ENCODE measurements at regions not wholly inside any gene's neighbourhood (a gene's known extent, or its start where the extent isn't known, plus 50 kb on each side); places are given as distances from the start of the nearest gene placed in this dataset.
"Not testable (repeated sequence)": the region's sequence is repeated elsewhere in the genome, so short reads cannot be mapped to it uniquely, and the experiment has no call there.

- DNase-seq (ENCODE audit: low read depth), result no peak
Measured at GRCh38 chr6:22147921-22148776, 148.7 kb downstream of the PRL start.

DNA sequence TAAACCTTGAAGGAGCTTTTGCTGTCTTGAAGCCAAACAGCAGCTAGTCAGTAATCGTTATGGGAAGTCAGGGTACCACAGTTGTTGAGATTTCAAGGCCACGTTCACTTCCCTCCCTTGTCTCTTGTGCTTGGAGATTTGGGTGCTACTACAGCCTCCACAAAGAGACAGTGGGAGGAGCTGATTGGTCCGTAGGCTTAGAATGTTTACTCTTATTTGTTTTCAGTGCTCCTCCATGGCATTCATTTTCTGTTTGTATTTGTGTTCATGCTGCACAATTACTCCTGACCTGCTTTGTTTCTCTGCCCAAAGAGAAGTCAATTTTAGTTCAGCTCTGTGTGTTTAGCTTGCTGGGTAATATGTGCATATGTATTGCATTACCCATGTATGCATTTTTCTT lies 147.7 kb downstream of the PRL start:
- no peak for DNase-seq (ENCODE audit: low read depth)

DNA sequence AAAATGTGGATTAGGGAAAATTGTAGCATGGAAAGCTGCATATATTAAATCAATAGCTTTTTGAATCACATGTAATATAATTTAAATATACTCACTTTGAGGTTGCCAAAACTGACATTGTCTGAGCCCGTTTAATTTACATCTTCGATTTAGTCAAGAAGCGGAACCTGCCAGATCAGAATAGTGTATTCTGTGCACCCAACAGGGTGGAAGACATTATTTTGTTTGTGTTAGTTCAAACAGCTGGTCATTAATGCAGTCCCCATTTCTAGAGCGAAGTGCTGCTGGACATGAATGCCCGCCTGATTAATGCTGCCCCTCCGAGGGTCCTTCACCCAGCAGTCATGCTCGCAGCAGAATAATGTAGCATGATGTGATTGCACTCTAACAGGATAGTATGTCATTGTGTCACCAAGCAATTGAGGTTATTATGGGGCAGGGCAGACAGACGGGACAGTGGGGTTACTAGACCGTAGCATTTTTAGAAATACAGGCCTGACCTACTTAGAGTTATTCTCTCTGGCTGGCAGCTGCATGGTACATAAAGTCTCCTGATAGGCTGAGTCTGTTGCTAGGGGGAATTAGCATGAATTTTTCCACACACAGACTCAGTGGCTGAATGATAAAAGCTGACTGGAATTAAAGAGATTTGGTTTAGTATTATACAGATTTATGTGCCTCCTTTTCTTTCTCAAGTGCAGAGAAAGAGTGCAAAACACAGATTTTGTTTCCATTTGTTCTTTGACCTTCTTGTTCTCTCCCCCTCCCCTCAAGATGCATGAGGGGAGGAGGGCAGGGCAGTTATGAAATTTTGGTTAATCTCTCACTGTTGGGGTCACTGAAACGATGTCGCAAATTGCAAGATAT lies 147.1 kb downstream of the PRL start:
- no peak for DNase-seq (ENCODE audit: low read depth)

- DNase-seq (ENCODE audit: low read depth), result no peak
Measured at GRCh38 chr6:22150368-22151035, 146.3 kb downstream of the PRL start.

DNA sequence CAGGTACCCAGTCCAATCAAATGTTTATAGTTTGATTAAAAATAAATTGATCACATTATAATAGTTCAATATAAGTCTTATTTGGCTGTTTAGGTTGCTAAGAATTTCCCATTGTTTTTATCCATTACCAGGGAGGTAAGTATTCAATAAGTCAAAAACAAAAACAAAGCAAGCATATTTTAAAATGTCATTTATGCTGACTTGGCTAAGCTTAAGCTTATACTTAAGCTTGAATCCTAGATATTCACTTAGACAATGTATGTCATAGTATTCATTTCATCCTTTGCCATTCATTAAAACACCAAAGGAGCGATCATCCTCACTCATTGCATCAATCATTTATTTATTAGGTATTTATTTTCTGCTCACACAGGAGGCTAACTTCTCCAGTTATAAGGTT lies 144.9 kb downstream of the PRL start:
- DNase-seq (ENCODE audit: low read depth), result no peak

DNA sequence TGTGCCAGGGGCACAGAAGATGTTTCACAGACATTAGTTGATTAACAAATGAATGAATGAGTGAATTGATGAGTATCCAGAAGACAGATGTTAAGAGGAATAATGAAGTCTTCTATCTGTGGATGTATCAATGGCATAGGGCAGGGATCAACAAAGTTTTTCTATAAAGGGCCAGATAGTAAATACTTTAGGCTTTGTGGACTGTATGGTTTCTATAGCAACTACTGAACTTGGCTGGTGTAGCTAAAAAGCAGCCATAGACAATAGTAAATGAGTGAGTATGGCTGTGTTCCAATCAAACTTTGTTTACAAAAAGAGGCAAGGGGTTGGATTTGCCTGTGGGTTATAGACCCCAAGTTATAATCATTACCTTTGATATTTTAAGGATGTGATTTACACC lies 144.0 kb downstream of the PRL start:
- no peak for DNase-seq (ENCODE audit: low read depth)

DNA sequence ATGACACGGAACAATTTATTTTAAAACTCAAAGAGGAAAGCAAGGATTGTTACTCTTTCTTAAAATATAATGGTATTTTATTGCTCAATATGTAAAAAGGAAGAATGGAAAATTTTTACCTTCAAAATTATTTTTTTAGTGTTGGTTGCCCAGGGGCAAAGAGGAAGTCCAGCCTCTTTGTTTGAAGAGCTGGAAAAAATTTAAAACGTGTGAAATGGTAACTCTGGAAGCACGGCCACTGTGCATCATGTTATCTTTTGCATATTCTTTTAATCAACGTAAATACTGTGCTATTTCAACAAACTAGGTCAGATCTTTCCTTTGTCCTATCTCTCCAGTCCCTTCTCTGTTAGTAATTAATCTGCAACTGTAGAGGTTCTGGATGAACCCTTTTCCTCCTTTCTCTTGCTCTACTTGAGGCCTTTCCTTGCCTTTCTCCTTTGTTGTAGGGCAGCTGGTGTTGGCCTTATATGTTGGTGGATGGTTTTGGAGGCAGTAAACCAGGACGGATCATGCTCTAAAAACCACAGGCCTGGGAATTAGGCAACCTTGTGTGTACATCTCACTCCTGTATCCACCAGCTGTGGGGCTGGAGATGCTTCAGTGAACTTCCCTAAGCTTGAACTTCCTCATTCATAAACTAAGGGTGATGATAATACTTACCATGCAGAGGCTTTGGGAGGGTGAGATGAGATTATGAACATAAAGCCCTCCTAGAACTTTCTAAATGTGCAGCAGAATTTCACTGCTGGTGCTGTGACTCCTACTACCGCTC lies 143.3 kb downstream of the PRL start:
- DNase-seq (ENCODE audit: low read depth), result no peak

- DNase-seq (ENCODE audit: low read depth), result no peak
Measured at GRCh38 chr6:22155551-22155950, 141.3 kb downstream of the PRL start.

DNA sequence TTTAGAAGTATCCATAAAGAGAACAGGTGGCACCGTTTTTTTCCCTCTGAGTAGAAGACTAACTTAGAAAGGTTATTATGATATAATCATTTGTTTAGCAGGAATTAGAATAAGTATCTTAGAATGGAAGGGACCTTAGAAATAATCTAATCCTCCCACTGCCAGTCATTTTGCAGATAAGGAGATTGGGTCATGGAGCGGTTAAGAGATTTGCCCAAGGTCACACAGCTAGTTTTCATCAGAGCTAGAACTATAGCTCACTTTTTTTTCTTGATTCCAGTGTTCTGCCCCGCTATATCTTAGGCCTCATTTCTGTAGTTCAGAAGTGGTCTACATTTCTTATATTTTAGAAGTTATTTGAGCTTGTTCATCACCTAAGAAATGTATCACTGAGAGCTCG lies 139.6 kb downstream of the PRL start:
- no peak for DNase-seq (ENCODE audit: low read depth)

DNA sequence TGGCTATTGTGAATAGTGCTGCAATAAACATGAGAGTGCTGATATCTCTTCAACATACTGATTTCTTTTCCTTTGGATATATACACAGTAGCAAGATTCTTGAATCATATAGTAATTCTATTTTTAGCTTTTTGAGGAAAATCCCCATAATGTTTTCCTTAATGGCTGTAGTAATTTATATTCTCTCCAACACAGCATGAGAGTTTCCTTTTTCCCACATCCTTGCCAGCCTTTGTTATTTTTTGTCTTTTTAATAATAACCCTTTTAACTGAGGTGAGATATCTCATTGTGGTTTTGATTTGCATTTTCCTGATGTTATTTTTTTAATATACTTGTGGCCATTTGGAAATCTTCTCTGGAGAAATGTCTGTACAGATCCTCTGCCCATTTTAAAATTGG lies 132.6 kb downstream of the PRL start:
- DNase-seq (ENCODE audit: low read depth), result no peak

- DNase-seq (ENCODE audit: low read depth), result not testable (repeated sequence)
Measured at GRCh38 chr6:22171006-22171405, 125.8 kb downstream of the PRL start.

DNA sequence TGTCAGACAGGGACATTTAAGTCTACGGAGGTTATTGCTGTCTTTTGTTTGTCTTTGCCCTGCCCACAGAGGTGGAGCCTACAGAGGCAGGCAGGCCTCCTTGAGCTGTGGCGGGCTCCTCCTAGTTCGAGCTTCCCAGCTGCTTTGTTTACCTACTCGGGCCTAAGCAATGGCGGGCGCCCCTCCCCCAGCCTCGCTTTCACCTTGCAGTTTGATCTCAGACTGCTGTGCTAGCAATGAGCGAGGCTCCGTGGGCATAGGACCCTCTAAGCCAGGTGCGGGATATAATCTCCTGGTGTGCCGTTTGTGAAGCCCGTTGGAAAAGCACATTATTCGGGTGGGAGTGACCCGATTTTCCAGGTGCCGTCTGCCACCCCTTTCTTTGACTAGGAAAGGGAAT lies 125.0 kb downstream of the PRL start:
- not testable (repeated sequence) for DNase-seq (ENCODE audit: low read depth)

DNA sequence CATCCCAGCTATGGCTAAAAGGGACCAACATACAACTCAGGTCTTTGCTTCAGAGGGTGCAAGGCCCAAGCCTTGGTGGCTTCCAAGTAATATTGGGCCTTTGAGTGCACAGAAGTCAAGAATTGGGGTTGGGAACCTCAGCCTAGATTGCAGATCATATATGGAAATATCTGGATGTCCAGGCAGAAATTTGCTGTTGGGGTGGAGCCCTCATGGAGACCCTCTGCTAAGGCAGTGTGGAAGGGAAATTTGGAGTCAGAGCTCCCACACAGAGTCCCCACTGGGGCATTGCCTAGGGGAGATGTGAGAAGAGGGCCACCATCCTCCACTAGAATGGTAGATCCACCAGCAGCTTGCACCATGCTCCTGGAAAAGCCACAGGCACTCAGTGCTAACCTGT lies 123.5 kb downstream of the PRL start:
- DNase-seq (ENCODE audit: low read depth), result no peak

- DNase-seq (ENCODE audit: low read depth), result not testable (repeated sequence)
Measured at GRCh38 chr6:22180250-22180649, 116.6 kb downstream of the PRL start.

DNA sequence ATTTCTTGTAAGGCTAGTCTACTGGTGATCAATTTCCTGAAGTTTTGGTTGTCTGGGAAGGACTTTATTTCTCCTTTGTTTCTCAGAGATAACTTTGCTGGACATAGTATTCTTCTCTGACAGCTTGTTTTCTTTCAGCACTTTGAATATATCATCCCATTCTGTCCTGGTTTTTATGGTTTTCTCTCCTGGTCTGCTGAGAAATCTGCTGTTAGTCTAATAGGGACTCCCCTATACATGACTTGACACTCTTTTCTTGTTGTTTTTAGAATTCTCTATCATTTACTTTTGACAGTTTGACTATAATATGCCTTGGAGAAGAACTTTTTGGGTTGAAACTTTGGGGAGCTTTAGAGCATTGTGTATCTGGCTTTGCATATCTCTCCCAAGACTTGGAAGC lies 112.5 kb downstream of the PRL start:
- DNase-seq (ENCODE audit: low read depth), result no peak

- no peak for DNase-seq (ENCODE audit: low read depth)
Measured at GRCh38 chr6:22189946-22190345, 106.9 kb downstream of the PRL start.

GRCh38 chr6:22194188-22194921 lies 102.5 kb downstream of the PRL start:
- no peak for DNase-seq (ENCODE audit: low read depth)

DNA sequence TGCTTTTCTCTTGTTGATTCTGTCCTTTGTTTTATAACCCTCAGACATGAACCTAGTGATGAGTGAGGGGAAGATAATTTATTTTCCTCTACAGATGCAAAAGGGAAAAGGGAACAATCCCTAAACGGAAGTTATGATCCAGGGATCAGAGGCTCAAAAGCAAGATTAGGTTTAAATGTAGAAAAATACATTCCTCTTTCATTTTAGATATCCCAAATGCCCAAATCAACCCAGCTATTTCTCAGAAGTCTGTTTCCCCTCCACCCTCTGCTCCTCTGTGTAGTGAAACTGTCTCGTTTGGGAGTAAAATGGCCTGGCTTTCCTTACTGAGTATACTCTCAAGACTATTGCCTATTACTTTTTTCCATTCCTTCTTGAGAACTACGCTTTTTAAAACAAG lies 97.1 kb downstream of the PRL start:
- no peak for DNase-seq (ENCODE audit: low read depth)

DNA sequence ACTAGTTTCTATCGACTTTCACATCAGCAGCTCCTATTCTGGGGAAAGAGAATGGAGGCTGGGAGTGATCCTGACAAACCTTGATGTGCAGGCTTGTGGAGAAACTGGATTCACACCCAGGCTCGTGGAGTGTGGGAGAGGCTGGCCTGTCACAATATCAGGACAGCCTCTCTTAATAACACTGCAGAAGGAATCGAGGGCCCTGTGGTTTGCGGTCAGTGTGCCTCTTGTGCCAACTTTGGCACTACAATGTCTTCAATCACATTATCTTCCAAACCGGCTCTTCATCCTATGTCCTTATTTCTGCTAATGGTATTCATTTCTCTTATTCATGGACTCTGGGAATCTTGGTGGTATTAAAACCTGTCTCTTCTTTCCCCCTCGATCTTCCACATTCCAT lies 92.7 kb downstream of the PRL start:
- DNase-seq (ENCODE audit: low read depth), result no peak

DNA sequence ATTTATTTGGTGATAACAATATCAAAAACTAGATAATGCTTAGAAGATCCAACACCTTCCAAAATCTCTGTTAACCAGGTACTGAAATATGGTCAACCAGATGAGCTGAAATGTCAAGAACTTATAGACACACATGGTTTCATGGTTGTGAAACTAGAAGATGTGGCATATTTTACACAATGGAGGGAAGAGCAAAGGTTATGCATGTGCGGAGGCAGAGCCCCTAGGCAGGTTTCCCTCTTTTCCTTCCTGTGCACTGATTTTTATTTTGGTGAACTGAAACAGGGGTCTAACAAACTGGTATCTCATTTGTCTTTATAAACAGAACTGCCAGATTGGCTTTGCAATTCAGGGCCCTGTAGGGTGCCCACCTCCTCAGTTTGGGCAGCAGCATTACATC lies 91.6 kb downstream of the PRL start:
- no peak for DNase-seq (ENCODE audit: low read depth)

GRCh38 chr6:22206106-22206505 lies 90.7 kb downstream of the PRL start:
- no peak for DNase-seq (ENCODE audit: low read depth)
